ENCODE measurements at regions not wholly inside any gene's neighbourhood (a gene's known extent, or its start where the extent isn't known, plus 50 kb on each side); places are given as distances from the start of the nearest gene placed in this dataset.

DNA sequence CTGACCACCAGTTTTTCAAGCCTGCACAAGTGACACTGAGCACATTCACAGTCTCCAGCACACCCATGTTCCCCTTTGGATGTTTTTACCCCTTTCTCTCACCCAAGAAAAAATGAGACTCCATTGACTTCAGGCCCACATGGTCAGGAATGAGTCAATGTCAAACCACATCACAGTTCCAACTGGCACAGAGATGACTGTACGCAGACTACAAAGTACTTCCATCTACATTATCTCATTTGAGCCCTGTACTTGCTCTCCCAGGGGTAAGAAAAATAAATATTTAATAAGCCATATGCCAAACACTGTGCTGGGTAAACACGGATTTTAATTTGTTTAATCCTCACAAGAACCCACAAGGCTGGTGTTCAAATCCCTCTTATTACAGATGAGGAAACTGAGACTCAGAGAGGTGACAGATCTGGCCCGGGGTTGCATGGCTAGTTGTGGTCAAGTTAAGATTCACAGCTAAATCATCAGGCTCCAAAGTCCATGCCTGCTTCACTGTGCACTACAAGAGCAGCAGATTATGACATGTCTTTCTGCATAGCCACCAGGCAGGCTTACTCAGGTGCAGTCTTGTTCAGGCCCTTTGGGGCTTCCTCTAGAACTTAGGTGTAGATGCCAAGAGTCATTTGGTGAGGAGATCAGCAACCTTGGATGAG, 106.1 kb downstream of the TXNL1 start (continued):
- TF ChIP-seq CHD7 (IDR thresholded peaks at IDR 0.05; ENCODE audit: low read depth, low read length) (no peak), ZBTB43 (CRISPR knock-in tag; IDR thresholded peaks at IDR 0.05) (no peak), CBFA2T3 (IDR thresholded peaks at IDR 0.05) (no peak)
- TF ChIP-seq, protein P1, sequence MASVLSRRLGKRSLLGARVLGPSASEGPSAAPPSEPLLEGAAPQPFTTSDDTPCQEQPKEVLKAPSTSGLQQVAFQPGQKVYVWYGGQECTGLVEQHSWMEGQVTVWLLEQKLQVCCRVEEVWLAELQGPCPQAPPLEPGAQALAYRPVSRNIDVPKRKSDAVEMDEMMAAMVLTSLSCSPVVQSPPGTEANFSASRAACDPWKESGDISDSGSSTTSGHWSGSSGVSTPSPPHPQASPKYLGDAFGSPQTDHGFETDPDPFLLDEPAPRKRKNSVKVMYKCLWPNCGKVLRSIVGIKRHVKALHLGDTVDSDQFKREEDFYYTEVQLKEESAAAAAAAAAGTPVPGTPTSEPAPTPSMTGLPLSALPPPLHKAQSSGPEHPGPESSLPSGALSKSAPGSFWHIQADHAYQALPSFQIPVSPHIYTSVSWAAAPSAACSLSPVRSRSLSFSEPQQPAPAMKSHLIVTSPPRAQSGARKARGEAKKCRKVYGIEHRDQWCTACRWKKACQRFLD (CRISPR knock-in tag; IDR thresholded peaks at IDR 0.05): no peak
- TF ChIP-seq, protein P2, sequence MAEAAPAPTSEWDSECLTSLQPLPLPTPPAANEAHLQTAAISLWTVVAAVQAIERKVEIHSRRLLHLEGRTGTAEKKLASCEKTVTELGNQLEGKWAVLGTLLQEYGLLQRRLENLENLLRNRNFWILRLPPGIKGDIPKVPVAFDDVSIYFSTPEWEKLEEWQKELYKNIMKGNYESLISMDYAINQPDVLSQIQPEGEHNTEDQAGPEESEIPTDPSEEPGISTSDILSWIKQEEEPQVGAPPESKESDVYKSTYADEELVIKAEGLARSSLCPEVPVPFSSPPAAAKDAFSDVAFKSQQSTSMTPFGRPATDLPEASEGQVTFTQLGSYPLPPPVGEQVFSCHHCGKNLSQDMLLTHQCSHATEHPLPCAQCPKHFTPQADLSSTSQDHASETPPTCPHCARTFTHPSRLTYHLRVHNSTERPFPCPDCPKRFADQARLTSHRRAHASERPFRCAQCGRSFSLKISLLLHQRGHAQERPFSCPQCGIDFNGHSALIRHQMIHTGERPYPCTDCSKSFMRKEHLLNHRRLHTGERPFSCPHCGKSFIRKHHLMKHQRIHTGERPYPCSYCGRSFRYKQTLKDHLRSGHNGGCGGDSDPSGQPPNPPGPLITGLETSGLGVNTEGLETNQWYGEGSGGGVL (CRISPR knock-in tag; IDR thresholded peaks at IDR 0.05): no peak
